ENCODE measurements at regions not wholly inside any gene's neighbourhood (a gene's known extent, or its start where the extent isn't known, plus 50 kb on each side); places are given as distances from the start of the nearest gene placed in this dataset.

- no peak overlapping the region for H3K27ac ChIP-seq
- TF ChIP-seq CTCF (IDR thresholded peaks at IDR 0.05), result no peak
- TF ChIP-seq ZFX (IDR thresholded peaks at IDR 0.05; ENCODE audit: borderline replicate concordance), result no peak
Measured at GRCh38 chr2:11100976-11101375, 54.3 kb upstream of the SLC66A3 start.

- TF ChIP-seq ZFX (IDR thresholded peaks at IDR 0.05; ENCODE audit: borderline replicate concordance) (no peak), CTCF (IDR thresholded peaks at IDR 0.05) (no peak)
- H3K27ac ChIP-seq, result no peak overlapping the region
Measured at GRCh38 chr2:11101430-11101829, 53.8 kb upstream of the SLC66A3 start.

GRCh38 chr2:11102466-11102865, 52.8 kb upstream of the SLC66A3 start:
- no peak overlapping the region for H3K27ac ChIP-seq
- TF ChIP-seq ZFX (IDR thresholded peaks at IDR 0.05; ENCODE audit: borderline replicate concordance), result no peak

DNA sequence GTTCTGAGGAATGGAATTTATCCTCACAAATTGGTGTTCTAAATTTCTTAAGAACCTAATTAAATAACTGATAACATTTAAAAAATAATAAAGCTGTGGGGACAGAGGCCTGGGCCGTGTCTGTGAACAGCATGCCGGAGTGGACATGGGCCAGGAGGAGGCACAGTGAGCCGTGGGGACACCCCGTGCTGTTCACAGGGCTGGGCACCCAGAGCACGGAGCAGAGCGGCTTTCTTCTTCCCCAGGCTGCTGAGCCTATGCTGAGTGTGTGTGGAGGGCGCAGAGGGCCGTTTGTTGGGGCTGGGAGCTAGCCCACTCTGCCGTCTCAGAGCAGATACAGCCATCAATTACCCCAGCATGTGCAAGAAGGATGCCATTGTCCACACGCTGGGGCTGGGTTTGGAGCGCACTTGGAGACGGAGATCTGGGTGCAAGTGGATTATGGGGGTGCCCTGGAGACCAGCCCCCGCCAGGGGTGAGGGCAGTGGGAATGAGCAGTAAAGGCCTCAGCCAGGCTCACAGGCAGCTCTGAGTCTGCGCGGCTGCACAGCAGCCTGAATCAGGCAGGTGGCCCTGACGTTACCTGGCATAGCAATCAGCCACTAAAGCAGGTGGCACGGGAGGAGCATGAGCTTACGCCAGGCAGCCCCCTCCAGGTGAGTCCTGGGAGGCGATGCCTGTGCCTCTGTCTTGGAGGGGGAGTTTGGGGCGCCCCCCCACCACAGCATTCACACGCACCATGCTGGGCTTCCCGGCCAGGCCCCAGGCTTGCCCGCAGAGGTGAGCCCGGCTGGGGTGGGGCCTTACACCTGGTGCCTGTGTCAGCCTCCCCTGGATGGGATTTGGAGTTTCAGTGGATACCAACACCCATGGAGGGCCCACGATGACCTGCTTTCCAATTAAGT, 52.1 kb upstream of the SLC66A3 start:
- no peak for TF ChIP-seq ZFX (IDR thresholded peaks at IDR 0.05; ENCODE audit: borderline replicate concordance)
- TF ChIP-seq CTCF (IDR thresholded peaks at IDR 0.05), result no peak

DNA sequence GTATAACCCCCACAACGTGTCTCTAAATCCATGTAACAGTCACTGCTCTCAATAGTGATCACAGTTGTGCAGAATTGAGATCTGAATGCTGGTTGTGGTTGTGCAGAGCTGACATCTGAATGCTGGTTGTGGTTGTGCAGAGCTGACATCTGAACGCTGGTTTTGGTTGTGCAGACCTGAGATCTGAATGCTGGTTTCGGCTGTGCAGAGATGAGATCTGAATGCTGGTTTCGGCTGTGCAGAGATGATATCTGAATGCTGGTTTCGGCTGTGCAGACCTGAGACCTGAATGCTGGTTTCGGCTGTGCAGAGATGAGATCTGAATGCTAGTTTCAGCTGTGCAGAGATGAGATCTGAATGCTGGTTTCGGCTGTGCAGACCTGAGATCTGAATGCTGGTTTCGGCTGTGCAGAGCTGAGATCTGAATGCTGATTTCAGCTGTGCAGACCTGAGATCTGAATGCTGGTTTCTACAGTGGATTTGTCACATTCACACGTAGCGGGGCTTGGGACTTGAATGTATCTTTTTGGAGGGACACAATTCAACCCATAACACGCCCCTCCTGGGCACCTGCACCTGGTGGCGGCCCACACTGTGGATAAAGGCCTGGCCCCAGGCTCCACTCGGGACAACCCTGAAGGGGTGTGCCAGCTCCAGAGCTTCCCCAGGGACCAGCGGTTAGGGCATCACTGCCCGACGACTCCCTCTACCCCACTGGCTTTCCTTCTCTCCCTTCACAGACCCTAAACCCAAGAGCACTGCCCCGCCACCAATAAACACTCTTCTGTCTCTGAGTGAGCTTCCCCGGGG, 51.1 kb upstream of the SLC66A3 start:
- TF ChIP-seq CTCF (IDR thresholded peaks at IDR 0.05) (no peak), ZFX (IDR thresholded peaks at IDR 0.05; ENCODE audit: borderline replicate concordance) (no peak)
- H3K27ac ChIP-seq, result no peak overlapping the region

More for the DNA sequence above, 52.1 kb upstream of the SLC66A3 start:
- H3K27ac ChIP-seq, result no peak overlapping the region

GRCh38 chr2:11104794-11105660, 50.2 kb upstream of the SLC66A3 start:
- TF ChIP-seq CTCF (IDR thresholded peaks at IDR 0.05) (no peak), ZFX (IDR thresholded peaks at IDR 0.05; ENCODE audit: borderline replicate concordance) (no peak)

More at GRCh38 chr2:11104794-11105660, 50.2 kb upstream of the SLC66A3 start:
- no peak overlapping the region for H3K27ac ChIP-seq
